Tibial nerve (tissue), 4 donors: ENCODE measurements at regions not wholly inside any gene's neighbourhood (a gene's known extent, or its start where the extent isn't known, plus 50 kb on each side); places are given as distances from the start of the nearest gene placed in this dataset.
"Not testable (repeated sequence)": the region's sequence is repeated elsewhere in the genome, so short reads cannot be mapped to it uniquely, and the experiment has no call there.

ENCODE experiments used
- DNase-seq, 2 donors: peaks; one replicate each; pipeline ENCODE4 v3.0.0-alpha.2; 2019; ENCODE audit warnings: low spot score in 2 of 2
- H3K27ac ChIP-seq, 4 donors: fragments of 200-600 bp; sonication (generic) in 3 of 4; one replicate each; pipeline ENCODE4 v1.5.1; 2017 to 2019; ENCODE audit warnings: mild to moderate bottlenecking in 1 of 4
- H3K27me3 ChIP-seq, 2 donors: fragments of 200-600 bp; sonication (generic) in 1 of 2; one replicate each; pipeline versions ENCODE4 v1.5.1 to v1.6.0; 2017 to 2019
- H3K36me3 ChIP-seq, 3 donors: fragments of 200-600 bp; sonication (generic); one replicate each; pipeline ENCODE4 v1.5.1; 2018 to 2019
- H3K4me1 ChIP-seq, 4 donors: fragments of 200-600 bp; sonication (generic) in 3 of 4; one replicate each; pipeline ENCODE4 v1.5.1; 2017 to 2019
- H3K4me3 ChIP-seq, 4 donors: fragments of 200-600 bp; sonication (generic) in 3 of 4; one replicate each; pipeline ENCODE4 v1.5.1; 2017 to 2019; ENCODE audit warnings: mild to moderate bottlenecking in 1 of 4, moderate library complexity in 1 of 4
- H3K9me3 ChIP-seq, 4 donors: fragments of 200-600 bp; sonication (generic) in 3 of 4; one replicate each; pipeline ENCODE4 v1.5.1; 2017 to 2019
- CTCF ChIP-seq, 5 experiments: fragments of 200-600 bp in 3 of 5; fragments of 450-650 bp in 2 of 5; sonication (generic) in 3 of 5; IDR thresholded peaks; one replicate each; pipeline ENCODE4 v1.5.1; 2016 to 2019; ENCODE audit warnings: antibody characterized with exemption in 5 of 5, mild to moderate bottlenecking in 3 of 5, moderate library complexity in 2 of 5
- EP300 ChIP-seq, 2 donors: sonication (generic); formaldehyde crosslinking; IDR thresholded peaks; one replicate each; pipeline ENCODE4 v1.6.1; 2017; ENCODE audit warnings: antibody characterized with exemption in 2 of 2, mild to moderate bottlenecking in 1 of 2
- POLR2A ChIP-seq, 2 donors: fragments of 450-650 bp; IDR thresholded peaks; one replicate each; pipeline ENCODE4 v1.6.1; 2017; ENCODE audit warnings: antibody characterized with exemption in 2 of 2, mild to moderate bottlenecking in 2 of 2, moderate library complexity in 2 of 2
- WGBS, 2 donors: methylation state at CpG; one replicate each; pipeline ENCODE4 v1.1.5; 2018; 5-methylcytosine and 5-hydroxymethylcytosine counted together

- H3K4me1 ChIP-seq: peaks cover 0 to 24% (median 0%) of the 10 kb centered on the region in 4 donors
- DNase-seq: no peak
- no peaks in the 10 kb centered on the region for H3K27me3 ChIP-seq
- no peak overlapping the region for H3K27ac ChIP-seq
- H3K4me3 ChIP-seq: no peak overlapping the region
- H3K36me3 ChIP-seq: no peaks in the 10 kb centered on the region
- WGBS, 2 donors: 73 to 74% methylated on average over 2 of the region's 2 CpGs
- no peak for TF ChIP-seq EP300 (IDR thresholded peaks at IDR 0.05)
- TF ChIP-seq CTCF (IDR thresholded peaks at IDR 0.05): no peak
- TF ChIP-seq POLR2A (IDR thresholded peaks at IDR 0.05): no peak
- no peaks in the 10 kb centered on the region for H3K9me3 ChIP-seq
These were observed 235.9 kb upstream of the GBE1 start for GRCh38 chr3:81997390-81997789.

- TF ChIP-seq POLR2A (IDR thresholded peaks at IDR 0.05) (no peak), EP300 (IDR thresholded peaks at IDR 0.05) (no peak), CTCF (IDR thresholded peaks at IDR 0.05) (no peak)
- no peak overlapping the region for H3K27ac ChIP-seq
- no peak overlapping the region for H3K4me3 ChIP-seq
- 69 to 76% methylated on average over 2 of the region's 2 CpGs for WGBS, 2 donors
- DNase-seq: no peak
- H3K9me3 ChIP-seq: no peaks in the 10 kb centered on the region
- peaks cover 0 to 8% (median 0%) of the 10 kb centered on the region in 4 donors for H3K4me1 ChIP-seq
- H3K36me3 ChIP-seq: no peaks in the 10 kb centered on the region
- H3K27me3 ChIP-seq: no peaks in the 10 kb centered on the region
These were observed 233.9 kb upstream of the GBE1 start for GRCh38 chr3:81995329-81995728.

- Histone ChIP-seq H3K4me1 (no peaks in the 10 kb centered on the region), H3K36me3 (no peaks in the 10 kb centered on the region), H3K27ac (no peak overlapping the region), H3K4me3 (no peak overlapping the region), H3K9me3 (no peaks in the 10 kb centered on the region), H3K27me3 (no peaks in the 10 kb centered on the region)
- WGBS, 2 donors: 85 to 86% methylated on average over 2 of the region's 2 CpGs
- no peak for DNase-seq
- TF ChIP-seq EP300 (IDR thresholded peaks at IDR 0.05): no peak
- no peak for TF ChIP-seq POLR2A (IDR thresholded peaks at IDR 0.05)
- TF ChIP-seq CTCF (IDR thresholded peaks at IDR 0.05): no peak
These were observed 228.3 kb upstream of the GBE1 start for GRCh38 chr3:81989758-81990157.

GRCh38 chr3:81989274-81989673 is 227.8 kb upstream of the GBE1 start:
- H3K36me3 ChIP-seq: no peaks in the 10 kb centered on the region
- no peak overlapping the region for H3K4me3 ChIP-seq
- WGBS, 2 donors: 89 to 93% methylated on average over 3 of the region's 3 CpGs
- DNase-seq: no peak
- no peaks in the 10 kb centered on the region for H3K4me1 ChIP-seq
- no peak for TF ChIP-seq EP300 (IDR thresholded peaks at IDR 0.05)
- TF ChIP-seq CTCF (IDR thresholded peaks at IDR 0.05): no peak
- H3K27ac ChIP-seq: no peak overlapping the region
- no peaks in the 10 kb centered on the region for H3K27me3 ChIP-seq
- H3K9me3 ChIP-seq: no peaks in the 10 kb centered on the region

- not testable (repeated sequence) for H3K4me3 ChIP-seq, H3K27ac ChIP-seq, H3K27me3 ChIP-seq, H3K36me3 ChIP-seq, DNase-seq, H3K4me1 ChIP-seq, H3K9me3 ChIP-seq
- 91 to 94% methylated on average over 11 of the region's 11 CpGs for whole genome bisulfite sequencing, 2 donors
These were observed 226.0 kb upstream of the GBE1 start for GRCh38 chr3:81987412-81987811.

GRCh38 chr3:81985996-81986723 is 224.7 kb upstream of the GBE1 start:
- no peaks in the 10 kb centered on the region for H3K9me3 ChIP-seq
- no peaks in the 10 kb centered on the region for H3K27me3 ChIP-seq
- no peak for DNase-seq
- no peak overlapping the region for H3K27ac ChIP-seq
- TF ChIP-seq POLR2A (IDR thresholded peaks at IDR 0.05) (no peak), CTCF (IDR thresholded peaks at IDR 0.05) (no peak), EP300 (IDR thresholded peaks at IDR 0.05) (no peak)
- 84 to 89% methylated on average over 12 of the region's 12 CpGs for whole genome bisulfite sequencing, 2 donors
- H3K36me3 ChIP-seq: no peaks in the 10 kb centered on the region
- no peaks in the 10 kb centered on the region for H3K4me1 ChIP-seq
- no peak overlapping the region for H3K4me3 ChIP-seq
